DMS153 treated with DMSO at 0.1 percent for 48 hours (cell line): ENCODE measurements at regions not wholly inside any gene's neighbourhood (a gene's known extent, or its start where the extent isn't known, plus 50 kb on each side); places are given as distances from the start of the nearest gene placed in this dataset.

Experiments
- DNase-seq: peaks from one replicate; lab custom pipeline; 2025; ENCODE audit not compliant: unreplicated experiment; lab: John Stamatoyannopoulos, UW

DNA sequence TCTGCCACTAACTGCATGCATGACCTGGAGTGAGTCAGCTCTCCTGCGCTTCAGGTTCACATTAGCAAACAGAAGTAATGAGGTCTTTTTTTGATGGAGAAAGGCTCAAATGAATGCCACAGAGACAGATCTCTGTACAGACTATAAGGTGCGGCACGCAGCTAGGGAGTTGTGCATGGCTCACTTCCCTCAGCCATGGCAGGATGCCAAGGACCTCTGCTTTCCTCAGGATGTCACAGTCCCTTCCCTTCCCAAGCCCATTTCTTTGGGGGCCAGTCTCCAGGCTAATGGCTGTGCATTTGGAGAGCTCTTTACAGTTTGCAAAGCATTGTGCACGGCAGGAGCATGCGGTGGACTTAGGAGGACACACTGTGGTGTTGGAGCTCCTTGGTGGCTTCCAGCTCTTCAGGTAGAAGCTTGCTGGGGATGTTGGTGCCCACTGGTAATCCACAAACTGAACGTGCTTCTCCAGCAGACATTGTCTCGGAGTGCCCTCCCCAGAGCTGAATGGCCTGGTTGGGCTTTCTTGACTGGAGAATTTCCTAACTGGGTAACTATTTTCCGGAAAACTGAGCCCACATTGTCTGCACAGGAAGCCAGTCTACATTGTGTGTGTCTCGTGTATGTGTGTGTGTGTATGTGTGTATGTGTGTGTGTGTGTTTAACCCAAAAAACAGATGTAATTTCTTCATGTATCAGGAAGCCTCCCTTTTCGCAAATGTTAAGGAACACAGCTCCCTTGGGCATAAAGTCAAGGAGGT, 172.5 kb upstream of the TLE3 start:
- DNase-seq = no peak

DNA sequence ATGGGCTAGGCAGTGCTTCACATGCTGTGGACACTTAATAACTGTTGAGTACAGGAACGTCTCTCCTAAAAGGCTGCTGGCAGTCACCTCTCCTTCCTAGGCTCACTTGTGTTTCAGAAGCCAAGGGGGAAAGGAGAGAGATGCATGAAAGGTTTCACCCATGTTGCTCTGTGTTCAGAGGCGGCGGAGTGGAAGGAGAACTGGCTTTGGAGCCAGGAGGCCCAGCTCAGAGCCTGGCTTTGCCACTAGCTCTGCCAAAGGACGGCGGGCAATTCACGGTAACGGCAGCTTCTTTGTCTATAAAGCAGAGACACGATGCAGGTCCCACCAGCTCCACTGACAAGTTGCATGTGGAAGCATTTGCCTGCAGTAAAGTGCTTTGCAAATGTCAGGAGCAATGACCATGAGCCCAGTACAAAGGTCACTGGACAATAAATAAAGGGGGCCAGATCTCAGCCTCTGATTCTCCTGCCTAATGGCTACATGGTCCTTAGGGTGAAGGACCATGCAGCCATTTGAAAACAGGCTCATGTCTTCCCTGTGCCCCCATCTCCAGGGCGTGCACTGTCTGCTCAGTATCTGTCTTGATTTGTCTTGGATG, 171.7 kb upstream of the TLE3 start:
- DNase-seq = no peak

DNA sequence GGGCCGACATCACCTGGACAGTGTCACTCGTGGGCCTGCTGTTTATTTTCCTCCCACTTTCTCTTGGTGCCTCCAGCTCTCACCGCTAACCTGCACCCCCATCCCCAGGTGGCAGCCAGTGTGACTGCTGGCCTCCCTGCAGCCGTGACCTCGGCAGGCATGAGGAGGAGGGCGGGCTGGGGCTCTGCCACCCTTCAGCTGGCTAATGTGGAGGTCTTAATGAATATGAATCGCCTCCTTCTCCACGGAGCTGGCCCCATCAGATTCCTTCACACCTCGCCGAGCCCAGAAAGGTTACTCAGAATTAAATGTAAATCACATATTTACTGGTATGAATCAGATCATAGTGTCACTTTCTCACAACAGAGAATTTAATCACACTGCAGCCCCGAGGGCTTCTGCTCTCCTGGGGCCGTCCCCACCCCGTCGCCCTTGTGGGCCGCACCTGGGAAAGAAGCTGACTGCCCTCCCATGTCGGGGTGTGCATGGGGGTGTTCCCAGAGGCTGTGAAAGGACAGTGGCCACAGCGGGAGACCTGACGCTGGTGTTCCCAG, 171.1 kb upstream of the TLE3 start:
- no peak for DNase-seq

DNA sequence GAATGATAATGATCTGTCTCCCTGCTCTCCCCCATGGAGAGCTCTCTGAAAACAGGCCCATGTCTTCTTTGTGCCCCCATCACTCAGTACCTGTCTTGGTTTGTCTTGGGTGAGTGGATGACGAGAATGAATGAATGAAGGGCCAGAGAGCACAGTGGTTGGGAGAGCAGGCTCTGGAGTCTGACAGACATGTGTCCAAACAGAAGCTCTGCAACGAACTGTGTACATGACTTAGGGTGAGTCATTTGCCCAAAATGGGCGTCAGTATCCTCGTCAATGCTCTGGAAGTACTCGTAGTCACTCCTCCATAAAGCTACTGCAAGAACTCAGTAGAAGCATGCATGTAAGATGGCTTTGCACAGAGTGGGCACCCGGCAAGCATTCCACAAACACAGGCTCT, 170.2 kb upstream of the TLE3 start:
- no peak for DNase-seq

DNA sequence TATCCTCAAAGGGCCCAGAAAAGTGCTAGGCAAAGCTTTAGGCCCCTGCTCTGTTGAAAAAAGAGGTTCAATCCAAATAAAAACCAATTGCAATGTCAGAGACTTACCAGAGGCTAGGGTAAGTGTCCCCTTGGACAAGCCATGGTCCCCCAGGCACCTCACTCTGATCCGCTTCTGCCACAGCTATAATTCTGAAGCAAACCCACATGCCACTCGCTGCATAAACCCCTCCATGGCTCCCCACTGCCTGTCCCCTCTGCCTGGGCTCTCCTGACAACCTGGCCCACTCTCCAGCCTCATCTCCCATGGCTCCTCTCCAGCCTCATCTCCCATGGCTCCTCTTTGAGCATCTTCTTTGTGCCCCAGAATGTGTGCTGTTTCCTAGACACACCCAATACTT, 169.6 kb upstream of the TLE3 start:
- no peak for DNase-seq

DNA sequence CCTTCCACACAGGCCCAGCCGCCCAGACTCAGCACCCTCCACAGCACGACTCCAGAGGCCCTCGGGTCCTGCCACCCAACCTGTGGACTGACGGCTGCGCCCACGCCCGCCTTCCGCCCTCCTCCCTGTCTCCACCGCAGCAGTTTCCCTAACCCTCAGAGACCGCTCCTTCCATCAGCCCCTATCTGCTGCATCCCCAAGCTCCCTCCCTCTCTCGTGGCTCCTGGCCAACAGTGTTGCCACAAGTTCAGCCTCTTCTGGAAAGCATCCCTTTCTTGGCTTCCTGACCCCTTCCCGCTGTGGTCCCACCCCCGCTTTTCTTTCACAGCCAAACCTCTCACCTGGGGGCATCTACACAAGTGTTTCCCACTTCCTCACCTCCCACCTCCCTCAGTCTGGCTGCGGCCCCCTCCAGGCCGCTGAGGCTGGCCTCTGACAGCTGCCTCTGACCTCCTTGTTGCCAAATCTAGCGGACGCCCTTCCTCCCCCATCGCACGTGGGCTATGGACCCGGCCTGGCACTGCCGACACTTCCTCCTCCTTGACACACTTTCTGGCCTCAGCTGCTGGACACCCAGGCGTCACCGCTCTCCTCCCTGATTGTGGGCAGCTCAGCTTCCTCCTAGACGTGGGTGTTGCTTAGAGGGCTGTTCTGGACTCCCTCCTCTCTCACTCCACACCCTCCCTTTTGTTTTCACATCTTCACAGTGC, 168.8 kb upstream of the TLE3 start:
- DNase-seq = no peak

DNA sequence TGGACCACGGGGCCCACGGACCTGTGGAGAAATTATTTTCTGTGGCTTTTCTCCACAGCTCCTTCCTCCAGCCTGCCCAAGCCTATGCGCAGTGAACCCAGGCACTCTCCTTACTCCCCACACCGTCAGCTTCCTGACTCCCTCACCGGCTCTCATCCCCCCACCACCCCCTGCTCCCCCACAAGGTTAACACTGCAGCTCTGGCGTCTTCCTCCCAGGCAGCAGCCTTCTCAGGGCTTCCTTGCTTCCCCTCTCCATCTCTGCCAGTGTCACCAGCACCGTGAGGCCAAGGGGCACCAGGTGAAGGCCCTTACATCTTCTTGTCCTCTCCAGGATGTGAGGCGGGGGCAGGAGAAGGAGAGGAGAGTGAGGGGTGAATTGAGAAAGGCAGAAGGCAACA, 168.3 kb upstream of the TLE3 start:
- DNase-seq = no peak

DNA sequence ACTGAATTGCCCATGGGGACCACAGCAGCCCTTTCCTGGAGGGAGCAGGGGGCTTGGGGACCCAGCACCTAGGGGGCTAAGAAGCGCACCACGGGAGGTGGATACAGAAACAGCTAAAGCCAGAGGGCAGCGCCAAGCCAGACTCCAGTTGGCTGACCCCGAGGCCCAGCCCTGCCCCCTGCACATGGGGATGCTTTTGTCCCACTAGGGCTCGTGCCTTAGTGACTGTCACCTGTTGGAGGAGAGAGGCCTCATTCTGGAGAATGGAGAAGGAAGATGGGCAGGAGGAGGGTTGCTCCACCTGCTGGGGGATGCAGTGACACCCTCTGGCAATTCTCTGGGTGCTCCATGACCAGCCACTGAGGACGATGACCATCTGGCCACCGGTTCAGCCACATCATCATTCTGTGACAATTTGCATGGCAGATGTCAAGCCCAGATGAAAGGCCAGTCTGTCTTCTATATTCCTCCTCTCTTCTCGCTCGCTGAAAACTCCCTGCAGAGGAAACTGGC, 167.8 kb upstream of the TLE3 start:
- DNase-seq = no peak

DNA sequence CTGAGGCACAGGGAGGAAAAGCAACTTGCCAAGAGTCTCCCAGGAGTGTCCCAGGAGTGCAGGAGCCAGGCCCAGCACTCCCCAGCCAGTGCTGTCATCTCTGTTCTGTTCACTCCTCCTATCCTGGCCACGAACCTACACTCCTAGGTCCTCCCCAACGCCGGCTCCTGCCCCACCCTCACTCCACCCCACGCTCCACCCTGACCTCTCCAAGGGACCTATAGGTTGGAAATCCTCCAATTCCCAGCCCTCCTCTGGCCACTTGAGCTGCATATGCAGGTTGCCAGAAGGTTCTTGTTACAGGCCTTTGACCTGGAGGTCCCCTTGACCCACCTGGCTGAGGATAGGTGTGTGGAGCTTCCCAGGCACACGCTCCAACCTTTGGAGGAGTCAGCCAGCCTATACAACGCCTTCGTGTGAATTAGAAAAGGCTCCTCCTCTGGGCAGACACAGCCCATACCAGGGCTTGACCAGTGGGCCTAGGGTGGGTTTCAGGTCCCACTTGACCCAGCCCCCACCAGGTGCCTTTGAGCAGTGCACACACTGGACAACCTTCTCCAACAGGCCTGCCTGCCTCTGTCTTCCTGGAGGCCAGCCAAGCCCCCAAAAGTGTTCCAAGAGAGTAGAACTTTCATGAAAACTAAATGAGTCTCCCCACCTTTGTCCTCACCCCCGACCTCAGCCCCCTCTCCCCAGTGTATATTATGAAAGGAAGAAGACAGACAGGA, 167.2 kb upstream of the TLE3 start:
- DNase-seq = no peak

DNA sequence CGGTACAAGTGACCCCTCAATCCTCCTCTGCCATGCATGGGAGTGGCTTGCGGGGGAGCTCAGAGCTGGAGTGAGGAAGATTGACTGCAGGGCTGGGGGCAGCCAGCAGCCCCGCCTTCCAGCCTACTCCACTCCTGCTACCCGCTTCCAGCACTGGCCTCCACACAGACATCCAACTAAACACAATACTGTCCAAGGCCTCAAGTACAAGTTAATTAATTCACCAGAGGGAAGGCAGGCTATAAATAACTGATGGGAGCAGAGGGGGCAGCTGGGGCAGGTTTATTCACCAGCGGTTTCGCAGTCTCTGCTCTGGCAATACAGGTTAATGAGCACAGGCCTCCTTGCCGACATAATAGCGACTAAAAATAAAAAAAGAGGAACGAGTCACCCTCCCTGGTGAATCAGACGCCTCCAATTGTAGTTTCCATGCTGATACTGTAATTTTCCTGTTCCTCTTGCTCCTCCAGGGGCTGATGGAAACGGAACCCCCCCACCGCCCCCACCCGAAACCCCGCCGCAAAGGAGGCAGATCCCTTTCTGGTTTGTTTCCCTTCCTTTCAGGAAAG, 166.4 kb upstream of the TLE3 start:
- peak; percentile 65 for DNase-seq

DNA sequence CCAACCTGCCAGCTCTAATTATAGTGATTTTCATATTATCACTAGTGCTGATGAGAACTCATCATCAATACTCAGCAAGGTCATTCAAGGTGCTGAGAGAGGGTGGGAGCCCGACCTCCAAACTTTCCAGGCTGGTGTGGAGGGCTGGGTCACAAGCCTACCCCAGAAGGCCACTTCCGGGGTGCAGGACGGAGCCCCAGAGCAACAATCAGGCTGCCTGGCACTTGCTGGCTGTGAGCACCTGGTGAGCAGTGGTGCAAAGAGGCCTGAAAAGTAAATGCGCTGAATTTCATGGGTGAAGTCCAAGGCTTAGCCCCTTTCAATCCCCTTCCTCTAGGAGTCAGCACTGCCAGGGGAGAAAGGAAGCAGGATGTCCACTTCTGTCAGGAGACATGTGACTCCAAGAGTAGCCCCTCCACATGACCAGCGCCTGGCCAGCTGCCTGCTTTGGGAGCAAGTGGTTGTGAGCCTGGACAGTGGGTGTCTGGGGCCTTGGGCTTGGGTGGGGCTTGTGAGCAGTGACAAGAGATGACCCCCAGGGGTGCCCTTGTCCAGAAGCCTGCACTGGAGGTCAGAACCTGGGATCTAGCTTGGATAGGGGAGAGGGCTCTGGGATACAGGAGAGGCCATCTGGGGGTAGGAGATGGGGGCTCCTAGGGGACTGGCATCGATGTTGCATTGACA, 165.0 kb upstream of the TLE3 start:
- no peak for DNase-seq

DNA sequence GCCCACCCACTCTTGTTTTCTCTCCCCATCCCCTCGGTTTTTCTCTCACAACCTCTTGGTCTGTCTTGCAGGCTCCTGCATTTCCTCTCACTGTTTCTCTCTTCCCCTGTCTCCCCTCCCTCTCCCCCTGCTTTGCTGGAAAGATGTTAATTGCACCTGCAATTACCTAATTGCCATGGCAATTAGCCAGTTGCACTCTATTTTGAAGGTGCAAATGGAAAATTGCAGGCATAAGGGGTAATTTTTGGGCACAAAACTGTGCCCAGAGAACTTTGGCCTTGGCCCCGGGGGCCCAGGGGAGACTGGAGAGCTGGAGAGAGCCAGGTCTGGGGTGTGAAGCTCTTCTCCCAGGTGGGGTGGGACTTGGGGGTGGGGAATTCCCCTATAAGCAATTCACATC, 164.5 kb upstream of the TLE3 start:
- DNase-seq = no peak

DNA sequence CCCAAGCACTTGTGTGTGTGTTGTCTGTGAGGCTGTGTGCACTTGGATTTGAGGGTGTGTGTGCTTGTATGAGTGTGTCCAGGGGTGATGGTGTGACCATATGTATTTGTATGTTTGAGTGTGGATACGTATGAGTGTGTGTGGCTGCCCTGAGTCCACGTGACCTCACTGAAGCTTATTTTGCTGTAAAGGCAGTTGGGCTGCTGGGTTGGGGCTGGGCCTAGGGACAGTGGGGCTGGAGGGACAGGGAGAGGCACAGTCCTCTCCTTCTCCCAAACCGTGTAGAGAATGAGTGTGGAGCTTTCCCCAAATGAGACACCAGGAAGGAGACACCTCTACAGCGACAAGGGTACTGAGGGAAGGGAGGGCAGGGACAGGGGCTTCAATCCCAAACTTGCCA, 163.4 kb upstream of the TLE3 start:
- no peak for DNase-seq

DNA sequence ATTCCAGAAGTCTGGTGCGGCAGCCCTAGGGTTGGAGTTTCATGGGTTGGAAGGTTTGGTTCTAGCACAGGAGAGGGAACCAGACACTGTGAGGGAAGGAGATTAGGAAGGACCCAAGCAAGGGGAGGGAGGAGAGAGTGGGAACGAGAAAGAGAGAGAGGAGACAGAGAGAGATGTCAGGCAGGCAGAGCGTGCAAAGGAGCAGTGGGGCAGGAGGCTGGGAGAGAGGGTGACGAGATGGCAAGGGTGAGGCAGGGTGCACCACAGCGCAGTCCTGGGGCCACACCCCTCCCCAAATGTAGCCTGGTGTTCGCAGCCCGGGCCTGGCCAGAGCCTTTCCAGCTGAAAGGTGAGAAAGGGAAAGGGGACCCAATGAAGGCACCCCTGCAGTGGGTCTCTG, 162.9 kb upstream of the TLE3 start:
- no peak for DNase-seq

DNA sequence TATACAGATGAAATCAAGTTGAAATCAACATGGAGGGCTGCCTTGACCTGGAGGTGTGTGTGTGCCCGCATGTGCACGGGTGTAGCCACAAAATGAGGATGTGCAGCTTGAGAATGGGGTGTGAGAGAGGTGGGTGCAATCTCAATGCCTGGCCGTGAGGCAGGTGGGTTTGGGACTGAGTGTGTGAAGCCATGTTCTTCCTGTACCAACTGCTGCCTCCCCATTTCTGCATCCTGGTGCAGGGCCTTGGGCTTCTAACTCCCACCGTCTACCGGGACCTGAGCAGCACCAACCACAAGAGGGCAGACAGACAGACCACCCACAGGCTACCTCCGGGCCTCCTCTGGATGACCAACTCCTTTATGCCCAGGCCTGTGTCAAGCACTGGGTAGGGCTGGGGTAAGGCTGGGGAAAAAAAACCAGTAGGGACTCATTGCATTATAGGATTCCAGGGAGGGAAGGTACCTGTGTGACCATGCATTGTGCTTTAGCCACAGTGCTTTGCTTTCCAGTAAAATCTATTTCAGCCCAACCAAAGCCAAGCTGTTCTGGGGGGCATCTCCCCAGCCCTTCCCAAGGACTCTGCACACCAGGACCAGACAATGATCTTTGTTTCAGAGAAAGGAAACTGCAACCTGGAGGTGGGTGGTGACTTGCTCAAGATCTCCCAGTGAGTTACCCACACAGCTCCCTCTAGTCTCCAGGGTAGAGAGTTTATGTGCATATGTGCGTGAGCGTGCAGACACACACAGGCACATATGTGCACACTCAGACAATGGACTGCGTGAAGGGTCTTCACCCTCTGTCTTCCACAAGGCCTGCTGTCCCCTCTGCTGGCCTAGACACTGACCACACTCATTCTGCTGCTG, 162.2 kb upstream of the TLE3 start:
- DNase-seq = no peak

DNA sequence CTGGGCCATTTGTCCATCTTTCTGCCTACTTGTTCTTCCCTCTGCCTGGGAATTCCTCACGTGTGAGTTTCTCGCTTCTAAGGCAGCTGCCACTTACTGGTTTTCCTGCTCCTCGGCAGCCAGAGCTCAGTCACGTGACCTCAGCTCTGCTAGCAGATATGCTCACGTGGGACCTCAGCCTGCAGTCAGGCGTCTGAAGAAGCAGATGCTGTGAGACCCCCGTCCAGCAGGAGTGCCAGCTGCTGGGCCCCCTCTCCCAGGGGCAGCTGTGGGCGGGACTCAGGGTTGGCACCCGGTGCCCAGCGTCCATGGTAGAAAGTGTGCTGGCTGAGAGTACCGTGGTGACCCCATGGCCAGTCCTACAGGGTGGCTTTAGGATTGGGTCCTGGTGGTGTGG, 161.3 kb upstream of the TLE3 start:
- DNase-seq = no peak

DNA sequence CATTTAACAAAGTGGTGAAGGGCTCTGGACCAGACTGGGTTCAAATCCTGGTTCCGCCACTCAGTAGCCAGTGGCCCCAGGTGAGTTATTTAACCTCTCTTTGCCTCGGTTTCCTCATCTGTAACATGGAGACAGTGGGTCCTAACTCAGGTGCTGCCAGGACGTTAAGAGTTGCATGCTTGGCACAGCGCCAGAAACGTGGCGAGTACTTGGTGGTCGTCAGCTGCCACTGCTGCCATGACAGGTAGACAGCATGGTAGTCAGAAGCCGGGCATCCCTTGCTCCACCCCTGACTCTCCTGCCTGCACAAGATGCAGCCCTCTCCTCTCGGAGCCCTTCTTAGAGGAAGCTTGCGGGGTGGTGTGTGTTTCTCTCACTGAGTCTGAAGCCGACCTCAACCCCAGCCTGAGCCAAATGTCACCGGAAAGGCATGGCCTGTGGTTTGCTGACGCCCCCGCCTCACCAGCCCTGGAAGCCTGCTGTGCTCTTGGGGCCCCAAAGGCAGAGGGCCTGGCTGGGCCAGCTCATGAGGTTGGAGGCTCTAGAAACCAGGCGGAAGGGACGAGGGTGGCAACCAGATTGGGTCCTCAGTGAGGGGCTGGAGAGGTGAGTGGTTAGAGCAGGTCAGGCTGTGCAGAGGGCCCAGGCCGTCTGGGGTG, 160.8 kb upstream of the TLE3 start:
- no peak for DNase-seq

DNA sequence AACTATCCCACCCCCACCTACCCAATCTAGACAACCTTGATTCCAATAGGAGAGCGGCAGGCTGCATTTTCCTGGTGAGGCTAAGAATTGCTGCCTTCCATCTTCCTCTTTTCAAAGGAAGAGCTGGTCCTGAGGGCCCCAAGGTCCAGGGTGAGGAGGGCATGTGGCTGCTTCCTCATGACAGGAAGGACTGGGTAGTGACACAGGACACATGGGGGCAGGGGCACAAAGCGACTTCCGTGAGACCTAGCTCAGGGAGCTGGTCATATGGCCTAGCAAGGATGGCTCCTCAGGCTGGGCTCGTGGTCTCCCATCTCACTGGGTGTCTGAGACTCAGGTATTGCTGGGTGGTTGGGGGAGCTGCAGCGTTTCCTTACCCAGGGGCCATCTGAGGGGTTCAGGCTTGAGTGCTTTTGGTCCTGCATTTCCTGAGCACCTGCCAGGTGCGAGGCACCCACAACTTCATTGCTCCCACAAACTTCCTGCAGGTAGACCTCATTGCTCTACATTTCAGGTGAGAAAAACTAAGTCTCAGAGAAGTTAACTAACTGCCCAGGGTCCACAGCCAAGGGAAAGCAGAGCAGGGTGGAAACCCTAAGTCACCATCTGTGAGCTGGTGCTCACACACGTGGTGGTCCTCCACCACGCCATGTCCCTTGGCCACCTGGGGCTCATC, 160.0 kb upstream of the TLE3 start:
- no peak for DNase-seq
